ENCODE measurements at regions not wholly inside any gene's neighbourhood (a gene's known extent, or its start where the extent isn't known, plus 50 kb on each side); places are given as distances from the start of the nearest gene placed in this dataset.
A peak's percentile ranks its signal among the peaks of the same experiment; 100 is the strongest.

GRCh38 chr3:104460477-104461406, 906.0 kb upstream of the ALCAM start:
- Histone ChIP-seq H3K36me3 (no peaks in the 10 kb centered on the region), H3K9me3 (no peaks in the 10 kb centered on the region), H3K4me1 (peaks cover 0 to 3% of the 10 kb centered on the region in 2 donors), H3K27ac (no peak overlapping the region), H3K27me3 (no peaks in the 10 kb centered on the region), H3K4me3 (replicated peaks in 1 of 3) (no peak overlapping the region)
- no peak for DNase-seq
- no peak for TF ChIP-seq POLR2A (IDR thresholded peaks at IDR 0.05)
- TF ChIP-seq CTCF (IDR thresholded peaks at IDR 0.05): peak in 5 of 6 experiments; percentile 5 to 49 (median 37)
- WGBS, 2 donors: 20 to 58% methylated on average over 1 of the region's 1 CpG
- intact Hi-C loops (cut with DNase I): no loop called here

- Histone ChIP-seq H3K4me3 (replicated peaks in 1 of 3) (no peak overlapping the region), H3K36me3 (no peaks in the 10 kb centered on the region), H3K9me3 (no peaks in the 10 kb centered on the region), H3K27me3 (no peaks in the 10 kb centered on the region), H3K27ac (no peak overlapping the region), H3K4me1 (peaks cover 0 to 3% of the 10 kb centered on the region in 2 donors)
- WGBS, 2 donors: 32 to 55% methylated on average over 1 of the region's 1 CpG
- intact Hi-C loops (cut with DNase I): no loop called here
- no peak for TF ChIP-seq CTCF (IDR thresholded peaks at IDR 0.05)
- no peak for TF ChIP-seq POLR2A (IDR thresholded peaks at IDR 0.05)
- no peak for DNase-seq
Observed at GRCh38 chr3:104461431-104461830, 905.3 kb upstream of the ALCAM start.

GRCh38 chr3:104472221-104472620, 894.5 kb upstream of the ALCAM start:
- H3K4me1 ChIP-seq: no peaks in the 10 kb centered on the region
- no peaks in the 10 kb centered on the region for H3K9me3 ChIP-seq
- H3K27me3 ChIP-seq: no peaks in the 10 kb centered on the region
- H3K36me3 ChIP-seq: no peaks in the 10 kb centered on the region
- intact Hi-C loops (cut with DNase I): no loop called here
- 72 to 75% methylated on average over 3 of the region's 3 CpGs for WGBS, 2 donors
- no peak overlapping the region for H3K4me3 ChIP-seq (replicated peaks in 1 of 3)
- TF ChIP-seq CTCF (IDR thresholded peaks at IDR 0.05) (no peak), POLR2A (IDR thresholded peaks at IDR 0.05) (no peak)
- H3K27ac ChIP-seq: no peak overlapping the region
- DNase-seq: no peak

GRCh38 chr3:104474011-104474410, 892.7 kb upstream of the ALCAM start:
- Histone ChIP-seq H3K36me3 (no peaks in the 10 kb centered on the region), H3K27ac (no peak overlapping the region), H3K4me1 (no peaks in the 10 kb centered on the region), H3K4me3 (replicated peaks in 1 of 3) (no peak overlapping the region), H3K27me3 (no peaks in the 10 kb centered on the region), H3K9me3 (no peaks in the 10 kb centered on the region)
- WGBS, 2 donors: 82 to 92% methylated on average over 1 of the region's 1 CpG
- intact Hi-C loops (cut with DNase I): no loop called here
- no peak for DNase-seq
- no peak for TF ChIP-seq CTCF (IDR thresholded peaks at IDR 0.05)
- no peak for TF ChIP-seq POLR2A (IDR thresholded peaks at IDR 0.05)

- Histone ChIP-seq H3K9me3 (no peaks in the 10 kb centered on the region), H3K4me1 (no peaks in the 10 kb centered on the region), H3K36me3 (no peaks in the 10 kb centered on the region), H3K27me3 (no peaks in the 10 kb centered on the region), H3K27ac (no peak overlapping the region), H3K4me3 (replicated peaks in 1 of 3) (no peak overlapping the region)
- no peak for DNase-seq
- no peak for TF ChIP-seq CTCF (IDR thresholded peaks at IDR 0.05)
- no peak for TF ChIP-seq POLR2A (IDR thresholded peaks at IDR 0.05)
- WGBS, 2 donors: 96 to 97% methylated on average over 24 of the region's 24 CpGs
- intact Hi-C loops (cut with DNase I): no loop called here
Observed at GRCh38 chr3:104503022-104503421, 863.7 kb upstream of the ALCAM start.
